ENCODE measurements at regions not wholly inside any gene's neighbourhood (a gene's known extent, or its start where the extent isn't known, plus 50 kb on each side); places are given as distances from the start of the nearest gene placed in this dataset.
"Not testable (repeated sequence)": the region's sequence is repeated elsewhere in the genome, so short reads cannot be mapped to it uniquely, and the experiment has no call there.

DNA sequence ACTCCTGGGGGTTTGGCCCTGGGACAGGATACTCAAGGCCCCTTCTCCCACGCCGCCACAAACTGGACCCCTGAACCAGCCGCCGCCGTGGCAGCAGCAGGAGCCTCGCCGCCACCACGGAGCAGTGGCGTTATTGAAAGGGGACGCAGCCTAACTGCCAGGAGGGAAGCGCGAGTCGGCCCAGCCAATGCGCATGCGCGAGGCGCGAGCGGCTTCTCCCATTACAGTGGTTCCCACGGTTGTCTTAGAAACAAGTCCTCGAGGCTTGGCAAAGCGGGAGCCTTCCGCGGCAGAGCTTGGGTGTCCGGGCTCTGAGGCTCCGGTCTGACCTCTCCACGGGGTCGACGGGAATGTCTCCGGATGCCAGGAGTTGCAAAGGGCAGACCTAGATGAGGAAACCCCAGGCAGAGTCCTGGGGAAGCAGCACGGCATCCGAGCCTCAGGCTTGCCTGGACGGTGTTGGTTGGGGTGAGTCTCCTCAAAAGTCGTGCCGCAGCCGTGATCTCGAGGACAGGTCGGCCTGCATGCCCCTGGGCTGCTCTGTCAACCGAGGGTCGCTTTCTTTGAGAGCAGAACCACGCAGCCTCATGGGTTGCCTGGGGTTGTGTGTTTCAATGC lies 360.6 kb upstream of the ZNF337 start:
- TF ChIP-seq EZH2phosphoT487 (IDR thresholded peaks at IDR 0.05; ENCODE audit: insufficient read depth, low read depth); EZH2 (IDR thresholded peaks at IDR 0.05; ENCODE audit: insufficient read depth, poor library complexity, severe bottlenecking): not testable (repeated sequence)

All from GM23248 (cell line).